ENCODE measurements at regions not wholly inside any gene's neighbourhood (a gene's known extent, or its start where the extent isn't known, plus 50 kb on each side); places are given as distances from the start of the nearest gene placed in this dataset.

GRCh38 chr13:22897571-22898314, 283.0 kb upstream of the SGCG start:
- TF ChIP-seq CTCF (IDR thresholded peaks at IDR 0.05; ENCODE audit: low read depth, low read length) (no peak), MAX (IDR thresholded peaks at IDR 0.05; ENCODE audit: low read depth, low read length) (no peak), POLR2A (IDR thresholded peaks at IDR 0.05; ENCODE audit: extremely low read depth, insufficient read length) (no peak)
